Transverse colon (tissue), 3 donors: ENCODE measurements at regions not wholly inside any gene's neighbourhood (a gene's known extent, or its start where the extent isn't known, plus 50 kb on each side); places are given as distances from the start of the nearest gene placed in this dataset.

Experiments used
- POLR2A ChIP-seq: fragments of 450-650 bp; IDR thresholded peaks from one replicate; pipeline ENCODE4 v1.6.1; 2016; ENCODE audit warnings: antibody characterized with exemption, mild to moderate bottlenecking, moderate library complexity
- TF ChIP-seq, protein P1 (sequence below), 5 experiments: fragments of 200-600 bp in 3 of 5; fragments of 450-650 bp in 2 of 5; sonication (generic) in 3 of 5; IDR thresholded peaks; 1 replicate in 2 of 5; 2 replicates in 3 of 5; pipeline ENCODE4 v1.5.1; 2016 to 2017; ENCODE audit warnings: antibody characterized with exemption in 5 of 5, inconsistent platforms in 3 of 5, mild to moderate bottlenecking in 2 of 5, moderate library complexity in 1 of 5

DNA sequence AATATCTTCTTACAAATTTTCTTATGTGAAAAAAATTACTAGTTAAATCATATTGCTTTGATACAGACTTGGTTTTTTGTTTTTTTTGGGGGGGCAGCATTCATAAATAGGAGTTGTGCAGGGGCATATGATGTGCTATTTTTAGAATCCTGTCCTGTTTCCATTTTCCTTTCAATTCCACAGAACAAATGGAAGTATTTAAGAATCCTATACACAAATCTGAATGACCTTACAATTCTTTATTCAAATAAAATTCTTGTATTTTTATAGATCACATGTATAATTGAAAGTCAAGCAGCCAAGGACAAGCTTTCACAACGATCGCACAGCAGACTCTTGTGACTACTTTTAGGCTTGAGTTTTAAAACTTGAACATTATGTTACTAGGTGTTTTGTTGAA lies 523.9 kb downstream of the ANKRD50 start:
- TF ChIP-seq POLR2A: no peak
- TF ChIP-seq, protein P1, sequence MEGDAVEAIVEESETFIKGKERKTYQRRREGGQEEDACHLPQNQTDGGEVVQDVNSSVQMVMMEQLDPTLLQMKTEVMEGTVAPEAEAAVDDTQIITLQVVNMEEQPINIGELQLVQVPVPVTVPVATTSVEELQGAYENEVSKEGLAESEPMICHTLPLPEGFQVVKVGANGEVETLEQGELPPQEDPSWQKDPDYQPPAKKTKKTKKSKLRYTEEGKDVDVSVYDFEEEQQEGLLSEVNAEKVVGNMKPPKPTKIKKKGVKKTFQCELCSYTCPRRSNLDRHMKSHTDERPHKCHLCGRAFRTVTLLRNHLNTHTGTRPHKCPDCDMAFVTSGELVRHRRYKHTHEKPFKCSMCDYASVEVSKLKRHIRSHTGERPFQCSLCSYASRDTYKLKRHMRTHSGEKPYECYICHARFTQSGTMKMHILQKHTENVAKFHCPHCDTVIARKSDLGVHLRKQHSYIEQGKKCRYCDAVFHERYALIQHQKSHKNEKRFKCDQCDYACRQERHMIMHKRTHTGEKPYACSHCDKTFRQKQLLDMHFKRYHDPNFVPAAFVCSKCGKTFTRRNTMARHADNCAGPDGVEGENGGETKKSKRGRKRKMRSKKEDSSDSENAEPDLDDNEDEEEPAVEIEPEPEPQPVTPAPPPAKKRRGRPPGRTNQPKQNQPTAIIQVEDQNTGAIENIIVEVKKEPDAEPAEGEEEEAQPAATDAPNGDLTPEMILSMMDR (IDR thresholded peaks at IDR 0.05): no peak
